Astrocyte (in vitro differentiated cells and primary cell): ENCODE measurements at regions not wholly inside any gene's neighbourhood (a gene's known extent, or its start where the extent isn't known, plus 50 kb on each side); places are given as distances from the start of the nearest gene placed in this dataset.
"Not testable (repeated sequence)": the region's sequence is repeated elsewhere in the genome, so short reads cannot be mapped to it uniquely, and the experiment has no call there.

Experiments
- DNase-seq: peaks from one replicate; pipeline ENCODE4 v3.0.0-alpha.2; 2010; ENCODE audit warnings: low read depth
- FAIRE-seq: peaks from 2 replicates; lab custom pipeline; 2011; peaks lifted over from hg19 to GRCh38; lab: Jason Lieb, UNC
- H2AFZ ChIP-seq: 2 replicates; pipeline ENCODE4 v1.6.0; 2012; ENCODE audit warnings: low read depth, low read length, inconsistent platforms
- H3K27ac ChIP-seq: 2 replicates; pipeline ENCODE4 v1.5.1; 2011; ENCODE audit warnings: low read depth, low read length, inconsistent platforms
- H3K27me3 ChIP-seq: 2 replicates; pipeline ENCODE4 v1.6.0; 2011; ENCODE audit warnings: low read length, inconsistent platforms; ENCODE audit not compliant: insufficient read depth
- H3K36me3 ChIP-seq: 2 replicates; pipeline ENCODE4 v1.5.1; 2011; ENCODE audit warnings: low read length, inconsistent platforms; ENCODE audit not compliant: insufficient read depth
- H3K4me1 ChIP-seq: 2 replicates; pipeline ENCODE4 v1.5.1; 2011; ENCODE audit warnings: low read length, inconsistent platforms; ENCODE audit not compliant: insufficient read depth
- H3K4me2 ChIP-seq: 2 replicates; pipeline ENCODE4 v1.6.0; 2012; ENCODE audit warnings: low read length, inconsistent platforms
- H3K4me3 ChIP-seq: 2 replicates; pipeline ENCODE4 v1.5.1; 2011; ENCODE audit warnings: low read depth, mild to moderate bottlenecking, low read length, inconsistent platforms; ENCODE audit not compliant: insufficient read depth
- H3K79me2 ChIP-seq: 2 replicates; pipeline ENCODE4 v1.6.0; 2012; ENCODE audit warnings: mild to moderate bottlenecking, low read length, inconsistent platforms; ENCODE audit not compliant: insufficient read depth
- H3K9ac ChIP-seq: 2 replicates; pipeline ENCODE4 v1.6.0; 2012; ENCODE audit warnings: mild to moderate bottlenecking, low read length, inconsistent platforms
- H3K9me3 ChIP-seq: 2 replicates; pipeline ENCODE4 v1.5.1; 2012; ENCODE audit warnings: low read depth, mild to moderate bottlenecking, low read length, inconsistent platforms; ENCODE audit not compliant: insufficient read depth
- H4K20me1 ChIP-seq: 2 replicates; pipeline ENCODE4 v1.6.0; 2012; ENCODE audit warnings: low read length, inconsistent platforms; ENCODE audit not compliant: insufficient read depth
- H3K27ac Mint-ChIP-seq: one replicate; pipeline ENCODE4 v1.8.0; 2021; ENCODE audit warnings: mild to moderate bottlenecking, mixed read lengths; ENCODE audit not compliant: unreplicated experiment
- H3K27me3 Mint-ChIP-seq: one replicate; pipeline ENCODE4 v1.8.0; 2021; ENCODE audit warnings: low read depth, mixed read lengths; ENCODE audit not compliant: unreplicated experiment
- H3K36me3 Mint-ChIP-seq: one replicate; pipeline ENCODE4 v1.8.0; 2021; ENCODE audit warnings: low read depth, mixed read lengths; ENCODE audit not compliant: unreplicated experiment
- H3K4me1 Mint-ChIP-seq: one replicate; pipeline ENCODE4 v1.8.0; 2021; ENCODE audit warnings: low read depth, mixed read lengths; ENCODE audit not compliant: unreplicated experiment
- H3K4me3 Mint-ChIP-seq: one replicate; pipeline ENCODE4 v1.8.0; 2021; ENCODE audit warnings: mild to moderate bottlenecking, moderate library complexity, mixed read lengths; ENCODE audit not compliant: unreplicated experiment
- H3K9me3 Mint-ChIP-seq: one replicate; pipeline ENCODE4 v1.8.0; 2021; ENCODE audit warnings: mild to moderate bottlenecking, mixed read lengths; ENCODE audit not compliant: unreplicated experiment
- CTCF ChIP-seq: IDR thresholded peaks from 2 replicates; pipeline ENCODE4 v1.5.1; 2011; ENCODE audit warnings: low read depth, mild to moderate bottlenecking, inconsistent platforms, low read length, moderate library complexity; ENCODE audit not compliant: insufficient read depth
- EZH2 ChIP-seq: IDR thresholded peaks from 2 replicates; pipeline ENCODE4 v1.6.1; 2012; ENCODE audit warnings: mild to moderate bottlenecking, low read length, inconsistent platforms; ENCODE audit not compliant: insufficient read depth

- Mint-ChIP-seq H3K9me3 (peaks cover 3% of the 10 kb centered on the region), H3K4me3 (peak overlapping the region; percentile 87), H3K36me3 (no peaks in the 10 kb centered on the region), H3K27ac (peak overlapping the region; percentile 70), H3K27me3 (no peaks in the 10 kb centered on the region), H3K4me1 (peaks cover 10% of the 10 kb centered on the region)
- FAIRE-seq (no peak), DNase-seq (no peak)
- Histone ChIP-seq H3K9me3 (no peaks in the 10 kb centered on the region), H3K36me3 (no peaks in the 10 kb centered on the region), H3K4me1 (peaks cover 8% of the 10 kb centered on the region), H3K27ac (no peak overlapping the region), H3K4me2 (peak overlapping the region; percentile 87), H2AFZ (no peak overlapping the region), H4K20me1 (peaks cover 9% of the 10 kb centered on the region), H3K9ac (no peak overlapping the region), H3K4me3 (peak overlapping the region; percentile 55), H3K79me2 (peaks cover 6% of the 10 kb centered on the region), H3K27me3 (peaks cover 15% of the 10 kb centered on the region)
- TF ChIP-seq EZH2: no peak
- no peak for TF ChIP-seq CTCF
Observed at GRCh38 chr12:67070307-67070600, 198.9 kb upstream of the CAND1 start.

- Histone ChIP-seq H3K79me2 (peaks cover 6% of the 10 kb centered on the region), H2AFZ (no peak overlapping the region), H3K36me3 (no peaks in the 10 kb centered on the region), H3K27me3 (peaks cover 18% of the 10 kb centered on the region), H3K27ac (no peak overlapping the region), H4K20me1 (peaks cover 9% of the 10 kb centered on the region), H3K9me3 (no peaks in the 10 kb centered on the region), H3K4me2 (no peak overlapping the region), H3K4me1 (peaks cover 8% of the 10 kb centered on the region), H3K9ac (no peak overlapping the region), H3K4me3 (no peak overlapping the region)
- no peak for TF ChIP-seq CTCF
- DNase-seq: no peak
- FAIRE-seq: no peak
- Mint-ChIP-seq H3K27me3 (peaks cover 3% of the 10 kb centered on the region), H3K36me3 (no peaks in the 10 kb centered on the region), H3K4me1 (peaks cover 10% of the 10 kb centered on the region), H3K4me3 (peak overlapping the region; percentile 87), H3K27ac (no peak overlapping the region), H3K9me3 (peaks cover 3% of the 10 kb centered on the region)
Observed at GRCh38 chr12:67070604-67071003, 198.6 kb upstream of the CAND1 start.

- H3K4me1 ChIP-seq, H2AFZ ChIP-seq, H3K27ac ChIP-seq, H3K4me2 ChIP-seq, H3K79me2 ChIP-seq, H3K4me3 Mint-ChIP-seq, H4K20me1 ChIP-seq, H3K9me3 Mint-ChIP-seq, FAIRE-seq, H3K4me1 Mint-ChIP-seq, H3K4me3 ChIP-seq, H3K9ac ChIP-seq, H3K9me3 ChIP-seq, H3K36me3 ChIP-seq, H3K27ac Mint-ChIP-seq, H3K36me3 Mint-ChIP-seq, H3K27me3 Mint-ChIP-seq, DNase-seq: not testable (repeated sequence)
- H3K27me3 ChIP-seq: peaks cover 20% of the 10 kb centered on the region
Observed at GRCh38 chr12:67072281-67072680, 196.9 kb upstream of the CAND1 start.
